Stimulated activated naive B cell treated with anti-CD40 and anti-IgM and Interleukin-4, amounts not matched to agents 10 μg/mL and 1 μg/mL and 100 μg/mL, for 72 hours (primary cell): ENCODE measurements at regions not wholly inside any gene's neighbourhood (a gene's known extent, or its start where the extent isn't known, plus 50 kb on each side); places are given as distances from the start of the nearest gene placed in this dataset.
"Not testable (repeated sequence)": the region's sequence is repeated elsewhere in the genome, so short reads cannot be mapped to it uniquely, and the experiment has no call there.

Experiments used
- ATAC-seq, 2 donors: fragments of 150-1000 bp; cut with Tn5 transposase; replicated peaks; 2 replicates each; pipeline ENCODE4 v1.10.0; 2021; ENCODE audit warnings: moderate library complexity in 1 of 2
- DNase-seq: peaks from one replicate; pipeline ENCODE4 v3.0.0; 2021
- H3K27ac Mint-ChIP-seq: one replicate; pipeline ENCODE4 v1.8.0; 2022; ENCODE audit warnings: mild to moderate bottlenecking, mixed read lengths
- H3K27me3 Mint-ChIP-seq, 2 donors: one replicate each; pipeline ENCODE4 v1.8.0; 2022; ENCODE audit warnings: mixed read lengths in 2 of 2
- H3K36me3 Mint-ChIP-seq, 2 donors: one replicate each; pipeline ENCODE4 v1.8.0; 2022; ENCODE audit warnings: mixed read lengths in 2 of 2, mild to moderate bottlenecking in 1 of 2
- H3K4me1 Mint-ChIP-seq, 2 donors: one replicate each; pipeline ENCODE4 v1.8.0; 2022; ENCODE audit warnings: mixed read lengths in 2 of 2, mild to moderate bottlenecking in 1 of 2
- H3K4me3 Mint-ChIP-seq, 2 donors: one replicate each; pipeline ENCODE4 v1.8.0; 2022; ENCODE audit warnings: mild to moderate bottlenecking in 2 of 2, mixed read lengths in 2 of 2, moderate library complexity in 1 of 2
- H3K9me3 Mint-ChIP-seq, 2 donors: one replicate each; pipeline ENCODE4 v1.8.0; 2022; ENCODE audit warnings: mixed read lengths in 2 of 2, mild to moderate bottlenecking in 1 of 2

DNA sequence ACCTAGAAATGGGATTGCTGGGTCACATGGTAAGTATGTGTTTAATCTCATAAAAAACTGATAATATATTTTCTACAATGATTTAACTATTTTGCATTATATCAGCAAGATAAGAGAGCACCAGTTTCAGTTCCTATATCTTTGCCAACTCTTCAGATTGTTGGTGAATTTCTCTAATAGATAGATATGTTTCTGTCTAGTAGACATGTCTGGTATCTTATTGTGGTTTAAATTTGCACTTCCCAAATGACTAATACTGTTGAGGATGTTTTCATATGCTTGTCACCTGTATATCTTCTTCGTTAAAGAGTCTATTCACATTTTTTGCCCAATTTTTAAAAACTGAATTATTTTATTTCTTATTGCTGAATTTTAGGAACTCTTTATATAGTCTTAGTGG is 113.8 kb upstream of the UXS1 start:
- Mint-ChIP-seq H3K9me3 (peaks cover 2 to 4% of the 10 kb centered on the region in 2 donors), H3K4me3 (no peak overlapping the region), H3K27ac (no peak overlapping the region), H3K27me3 (peaks cover 0 to 5% of the 10 kb centered on the region in 2 donors), H3K4me1 (peaks cover 0 to 3% of the 10 kb centered on the region in 2 donors), H3K36me3 (no peaks in the 10 kb centered on the region)
- ATAC-seq (peak; percentile 73 to 78), DNase-seq (no peak)

GRCh38 chr2:106306387-106306786 is 112.3 kb upstream of the UXS1 start:
- DNase-seq (no peak), ATAC-seq (peak in 1 of 2 donors; percentile 41)
- Mint-ChIP-seq H3K4me1 (peaks cover 0 to 3% of the 10 kb centered on the region in 2 donors), H3K27ac (no peak overlapping the region), H3K27me3 (peaks cover 0 to 12% of the 10 kb centered on the region in 2 donors), H3K9me3 (peaks cover 2 to 4% of the 10 kb centered on the region in 2 donors), H3K4me3 (no peak overlapping the region), H3K36me3 (no peaks in the 10 kb centered on the region)

GRCh38 chr2:106304612-106305184 is 110.6 kb upstream of the UXS1 start:
- Mint-ChIP-seq H3K36me3 (no peaks in the 10 kb centered on the region), H3K27me3 (peaks cover 0 to 12% of the 10 kb centered on the region in 2 donors), H3K4me3 (no peak overlapping the region), H3K27ac (no peak overlapping the region), H3K4me1 (peaks cover 0 to 3% of the 10 kb centered on the region in 2 donors), H3K9me3 (peaks cover 2 to 4% of the 10 kb centered on the region in 2 donors)
- no peak for ATAC-seq
- no peak for DNase-seq

DNA sequence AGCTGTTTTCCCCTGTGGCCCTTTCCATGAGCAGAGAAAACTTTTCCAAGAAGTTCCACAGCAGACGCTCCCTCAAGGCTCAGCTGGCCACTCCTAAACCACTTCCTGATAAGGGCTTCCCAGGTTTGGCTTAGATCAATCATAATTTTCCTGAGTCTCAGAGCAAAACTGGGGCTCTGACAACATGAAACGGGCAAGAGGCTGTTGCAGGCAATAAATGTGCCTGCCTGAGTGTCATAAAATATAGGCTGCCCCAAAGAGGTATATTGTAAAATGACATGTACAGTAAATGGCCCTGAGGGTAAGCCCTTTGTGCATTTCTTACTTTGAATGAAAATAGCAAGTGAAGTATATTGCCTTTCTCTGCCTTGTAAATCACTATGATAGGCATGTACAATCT is 105.6 kb upstream of the UXS1 start:
- Mint-ChIP-seq H3K27ac (no peak overlapping the region), H3K9me3 (peaks cover 0 to 2% of the 10 kb centered on the region in 2 donors), H3K27me3 (peaks cover 3 to 12% of the 10 kb centered on the region in 2 donors), H3K4me1 (no peaks in the 10 kb centered on the region), H3K4me3 (no peak overlapping the region), H3K36me3 (peaks cover 0 to 1% of the 10 kb centered on the region in 2 donors)
- DNase-seq (no peak), ATAC-seq (no peak)

GRCh38 chr2:106296182-106296815 is 102.2 kb upstream of the UXS1 start:
- Mint-ChIP-seq H3K4me1 (no peaks in the 10 kb centered on the region), H3K27ac (no peak overlapping the region), H3K36me3 (peaks cover 0 to 1% of the 10 kb centered on the region in 2 donors), H3K9me3 (peaks cover 0 to 2% of the 10 kb centered on the region in 2 donors), H3K27me3 (peaks cover 0 to 3% of the 10 kb centered on the region in 2 donors), H3K4me3 (no peak overlapping the region)
- DNase-seq (no peak), ATAC-seq (no peak)

GRCh38 chr2:106294182-106294581 is 100.1 kb upstream of the UXS1 start:
- peaks cover 0 to 3% of the 10 kb centered on the region in 2 donors for H3K27me3 Mint-ChIP-seq
- no peaks in the 10 kb centered on the region for H3K4me1 Mint-ChIP-seq
- no peak for DNase-seq

DNA sequence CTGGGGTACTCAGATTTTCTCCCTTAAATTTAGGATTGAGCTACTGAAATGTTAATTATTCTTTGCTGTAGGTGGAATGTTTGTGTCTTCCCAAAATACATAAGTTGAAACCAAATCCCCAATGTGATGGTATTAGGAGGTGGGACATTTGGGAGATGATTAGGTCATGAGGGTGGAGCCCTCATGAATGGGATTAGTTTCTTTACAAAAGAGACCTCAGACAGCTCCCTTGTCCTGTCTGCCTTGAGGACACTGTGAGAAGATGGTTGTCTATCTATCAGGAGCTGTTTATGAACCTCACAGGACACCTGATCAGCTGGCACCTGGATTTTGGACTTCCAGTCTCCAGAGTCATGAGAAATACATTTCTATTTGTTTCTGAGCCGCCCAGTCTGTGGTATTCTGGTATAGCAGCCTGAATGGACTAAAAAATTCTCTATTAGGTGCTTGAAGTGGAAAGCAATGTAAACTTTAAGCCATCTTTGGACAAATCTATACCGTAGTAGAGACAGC is 99.2 kb upstream of the UXS1 start:
- Mint-ChIP-seq H3K4me1 (no peaks in the 10 kb centered on the region), H3K27ac (no peak overlapping the region), H3K36me3 (peaks cover 0 to 1% of the 10 kb centered on the region in 2 donors), H3K9me3 (peaks cover 0 to 2% of the 10 kb centered on the region in 2 donors), H3K4me3 (no peak overlapping the region), H3K27me3 (peaks cover 0 to 3% of the 10 kb centered on the region in 2 donors)
- ATAC-seq: no peak
- no peak for DNase-seq

More at GRCh38 chr2:106294182-106294581, 100.1 kb upstream of the UXS1 start:
- peaks cover 0 to 1% of the 10 kb centered on the region in 2 donors for H3K36me3 Mint-ChIP-seq
- H3K4me3 Mint-ChIP-seq: no peak overlapping the region
- H3K27ac Mint-ChIP-seq: no peak overlapping the region
- ATAC-seq: no peak
- H3K9me3 Mint-ChIP-seq: peaks cover 0 to 2% of the 10 kb centered on the region in 2 donors

DNA sequence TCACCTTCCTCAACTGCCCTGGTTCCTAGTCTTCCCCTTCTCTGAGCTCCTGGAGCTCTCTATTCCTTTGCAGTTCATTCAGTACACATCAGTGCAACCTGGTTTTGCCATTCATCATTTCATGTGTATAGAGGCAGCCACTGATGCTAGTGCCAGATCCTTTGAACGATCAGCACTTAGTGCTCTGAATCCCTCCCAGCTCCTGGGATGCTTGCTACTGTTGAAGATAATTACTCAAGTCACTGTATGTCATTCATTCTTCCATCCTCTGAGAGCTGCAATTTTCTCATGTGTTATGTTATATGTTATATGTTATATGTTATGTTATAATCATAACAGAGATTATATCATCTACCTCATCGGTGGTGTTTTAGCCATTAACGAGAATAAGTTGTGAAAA is 98.5 kb upstream of the UXS1 start:
- Mint-ChIP-seq H3K36me3 (no peaks in the 10 kb centered on the region), H3K4me1 (no peaks in the 10 kb centered on the region), H3K4me3 (no peak overlapping the region), H3K27me3 (no peaks in the 10 kb centered on the region), H3K9me3 (no peaks in the 10 kb centered on the region), H3K27ac (no peak overlapping the region)
- ATAC-seq (no peak), DNase-seq (no peak)

- Mint-ChIP-seq H3K36me3 (no peaks in the 10 kb centered on the region), H3K4me3 (no peak overlapping the region), H3K9me3 (no peaks in the 10 kb centered on the region), H3K27me3 (peaks cover under 1% of the 10 kb centered on the region in 2 donors), H3K4me1 (no peaks in the 10 kb centered on the region), H3K27ac (no peak overlapping the region)
- ATAC-seq: no peak
- DNase-seq: no peak
Measured at GRCh38 chr2:106288873-106289272, 94.8 kb upstream of the UXS1 start.

GRCh38 chr2:106285237-106285829 is 91.2 kb upstream of the UXS1 start:
- ATAC-seq (no peak), DNase-seq (no peak)
- H3K27me3 Mint-ChIP-seq: peaks cover 13 to 23% of the 10 kb centered on the region in 2 donors
- no peaks in the 10 kb centered on the region for H3K36me3 Mint-ChIP-seq
- H3K9me3 Mint-ChIP-seq: no peaks in the 10 kb centered on the region
- H3K4me1 Mint-ChIP-seq: no peaks in the 10 kb centered on the region
- no peak overlapping the region for H3K27ac Mint-ChIP-seq
- no peak overlapping the region for H3K4me3 Mint-ChIP-seq

DNA sequence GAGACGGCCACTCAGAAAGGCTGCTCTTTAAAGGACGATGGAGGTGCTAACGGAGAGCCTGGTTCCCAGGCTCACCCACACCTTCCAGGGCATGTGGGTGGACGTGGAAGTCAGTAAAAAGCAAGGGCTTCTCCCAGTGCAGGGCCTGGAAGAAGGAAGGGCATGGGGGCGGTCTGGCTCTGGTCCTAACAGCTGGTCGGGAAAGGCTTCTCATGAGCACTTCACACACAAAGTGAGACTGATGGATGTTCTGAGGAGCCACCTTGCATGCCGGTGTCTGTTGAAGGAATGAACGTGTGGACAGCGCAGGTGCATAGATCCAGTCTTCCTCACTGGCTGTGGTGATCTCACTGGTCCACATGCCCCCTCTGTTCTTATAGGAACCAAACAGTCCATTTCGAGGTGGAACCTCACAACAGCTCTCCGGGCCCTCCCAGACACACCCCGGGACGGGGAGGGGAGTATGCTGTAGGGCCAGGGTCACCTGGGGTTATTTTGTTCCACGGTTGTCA is 90.6 kb upstream of the UXS1 start:
- DNase-seq (no peak), ATAC-seq (no peak)
- Mint-ChIP-seq H3K27ac (no peak overlapping the region), H3K4me3 (no peak overlapping the region), H3K36me3 (no peaks in the 10 kb centered on the region), H3K4me1 (no peaks in the 10 kb centered on the region), H3K27me3 (peaks cover 13 to 23% of the 10 kb centered on the region in 2 donors), H3K9me3 (no peaks in the 10 kb centered on the region)

DNA sequence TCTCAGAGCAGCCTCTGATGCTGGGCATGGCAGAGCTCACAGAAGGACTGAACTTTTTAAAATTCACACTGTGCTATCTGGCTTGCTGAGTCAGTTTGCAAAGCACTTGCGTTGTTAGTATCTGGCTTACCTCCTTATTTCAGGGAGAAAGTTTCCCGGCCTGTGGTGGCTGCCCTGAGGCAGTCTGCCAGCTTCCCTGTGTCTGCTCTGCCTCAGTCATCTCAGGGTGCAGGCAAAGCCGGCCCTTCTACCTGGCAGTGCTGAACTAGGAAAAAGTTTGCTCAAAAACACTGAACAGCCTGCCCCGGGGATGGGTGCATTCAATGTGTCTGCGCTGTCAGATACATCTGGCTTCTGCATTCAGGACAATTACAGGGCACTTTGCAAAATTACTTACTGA is 90.2 kb upstream of the UXS1 start:
- Mint-ChIP-seq H3K4me1 (no peaks in the 10 kb centered on the region), H3K27me3 (peaks cover 13 to 23% of the 10 kb centered on the region in 2 donors)
- ATAC-seq: no peak

DNA sequence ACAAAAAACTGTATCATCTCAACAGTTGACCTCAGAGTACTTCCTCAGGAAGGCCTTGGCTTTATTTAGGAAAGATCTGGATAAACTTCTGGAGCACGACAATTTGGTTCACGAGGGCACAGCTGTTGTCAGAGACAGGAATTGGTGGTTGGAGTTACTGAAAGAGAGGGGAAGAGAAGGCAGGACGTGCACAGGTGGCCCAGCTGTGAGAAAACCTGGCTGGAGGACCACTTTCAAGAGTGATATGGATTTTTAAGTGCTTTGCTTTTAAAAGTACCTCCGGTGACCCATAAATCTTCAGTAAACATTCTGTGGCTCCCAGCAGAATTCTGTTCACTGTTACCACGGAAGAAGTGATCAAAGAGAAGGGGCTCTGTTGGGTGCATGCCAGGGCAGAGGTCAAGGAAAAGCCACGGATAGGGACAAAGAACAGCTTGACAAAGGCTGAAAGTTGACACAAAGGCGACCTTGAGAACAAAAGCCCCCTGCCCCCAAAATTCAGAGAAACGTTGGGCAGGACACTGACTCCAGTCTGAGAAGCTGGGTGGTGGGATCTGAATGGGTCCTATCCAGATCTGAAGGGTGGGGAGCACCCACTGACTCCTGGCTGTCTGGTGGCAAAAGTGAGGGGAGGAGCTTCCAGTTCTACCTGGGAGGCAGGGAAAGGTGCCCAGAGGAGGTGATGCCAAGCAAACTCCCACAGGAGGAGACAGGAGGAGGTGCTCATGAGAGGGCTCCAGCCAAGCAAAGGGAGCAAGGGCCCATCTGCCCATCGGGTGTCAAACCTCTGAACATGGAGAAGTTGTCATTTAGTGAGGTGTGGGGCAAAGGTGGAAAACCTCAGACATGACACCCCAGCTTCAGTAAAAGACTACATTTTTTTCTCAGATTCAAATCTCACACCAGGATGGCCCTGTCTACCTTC is 89.4 kb upstream of the UXS1 start:
- not testable (repeated sequence) for H3K4me3 Mint-ChIP-seq, H3K9me3 Mint-ChIP-seq, ATAC-seq, H3K4me1 Mint-ChIP-seq, DNase-seq, H3K36me3 Mint-ChIP-seq, H3K27ac Mint-ChIP-seq
- peaks cover 13 to 28% of the 10 kb centered on the region in 2 donors for H3K27me3 Mint-ChIP-seq

More for the DNA sequence above, 90.2 kb upstream of the UXS1 start:
- H3K27ac Mint-ChIP-seq: no peak overlapping the region
- DNase-seq: no peak
- H3K4me3 Mint-ChIP-seq: no peak overlapping the region
- no peaks in the 10 kb centered on the region for H3K36me3 Mint-ChIP-seq
- H3K9me3 Mint-ChIP-seq: no peaks in the 10 kb centered on the region
